T-cell (primary cell): ENCODE measurements at regions not wholly inside any gene's neighbourhood (a gene's known extent, or its start where the extent isn't known, plus 50 kb on each side); places are given as distances from the start of the nearest gene placed in this dataset.

Experiments
- ATAC-seq, 4 experiments: fragments of 200-7000 bp in 3 of 4; fragments of 150-1000 bp in 1 of 4; cut with Tn5 transposase; replicated peaks in 1 of 4; 1 replicate in 3 of 4; 2 replicates in 1 of 4; pipeline ENCODE4 v1.10.0; 2021; ENCODE audit warnings: moderate library complexity in 3 of 4, mild to moderate bottlenecking in 2 of 4, moderate number of reproducible peaks in 1 of 4
- CTCF ChIA-PET, 2 donors: fragments of 300-600 bp; sonication (Branson Sonifier 250); formaldehyde crosslinking; loops; one replicate each; lab custom pipeline; 2022; ENCODE audit warnings: antibody characterized with exemption in 2 of 2; lab: Charles Lee
- POLR2A ChIA-PET, 2 donors: fragments of 300-600 bp; sonication (Branson Sonifier 250); formaldehyde crosslinking; loops; one replicate each; lab custom pipeline; 2022; ENCODE audit warnings: antibody characterized with exemption in 2 of 2; lab: Charles Lee
- DNase-seq, 35 experiments: peaks; one replicate each; pipeline versions ENCODE4 v3.0.0 to v3.0.0-alpha.2; 2013 to 2023
- H3K27ac ChIP-seq: one replicate; pipeline ENCODE4 v1.5.1; 2013; ENCODE audit warnings: low read length
- H3K27me3 ChIP-seq, 2 experiments: replicated peaks in 1 of 2; 1 replicate in 1 of 2; 2 replicates in 1 of 2; pipeline versions ENCODE4 v1.6.1 to v1.7.0; 2013; ENCODE audit warnings: low read length in 1 of 2, mixed read lengths in 1 of 2; ENCODE audit not compliant: control insufficient read depth in 2 of 2, insufficient read depth in 2 of 2; ENCODE audit errors: extremely low read depth in 1 of 2
- H3K36me3 ChIP-seq, 2 donors: 1 replicate in 1 of 2; 2 replicates in 1 of 2; pipeline versions ENCODE4 v1.6.1 to v1.7.0; 2013; ENCODE audit warnings: low read length in 1 of 2; ENCODE audit not compliant: control insufficient read depth in 2 of 2, insufficient read depth in 1 of 2; ENCODE audit errors: extremely low read depth in 1 of 2
- H3K4me1 ChIP-seq, 2 experiments: 1 replicate in 1 of 2; 2 replicates in 1 of 2; pipeline versions ENCODE4 v1.6.1 to v1.7.0; 2013; ENCODE audit warnings: low read length in 2 of 2, mixed read lengths in 1 of 2; ENCODE audit not compliant: insufficient read depth in 2 of 2, control insufficient read depth in 1 of 2; ENCODE audit errors: extremely low read depth in 1 of 2
- H3K4me3 ChIP-seq, 2 donors: 1 replicate in 1 of 2; 2 replicates in 1 of 2; pipeline versions ENCODE4 v1.5.1 to v1.7.0; 2013; ENCODE audit warnings: mild to moderate bottlenecking in 2 of 2, low read length in 1 of 2, moderate library complexity in 1 of 2; ENCODE audit not compliant: control insufficient read depth in 1 of 2; ENCODE audit errors: extremely low read depth in 1 of 2
- H3K9me3 ChIP-seq: 2 replicates; pipeline ENCODE4 v1.7.0; 2013
- H3K27ac Mint-ChIP-seq, 2 donors: one replicate each; pipeline ENCODE4 v1.8.0; 2020 to 2021; ENCODE audit warnings: mild to moderate bottlenecking in 2 of 2, mixed read lengths in 2 of 2
- H3K27me3 Mint-ChIP-seq, 2 donors: one replicate each; pipeline ENCODE4 v1.8.0; 2021 to 2022; ENCODE audit warnings: mixed read lengths in 2 of 2
- H3K36me3 Mint-ChIP-seq: one replicate; pipeline ENCODE4 v1.8.0; 2021; ENCODE audit warnings: mixed read lengths
- H3K4me1 Mint-ChIP-seq, 3 donors: one replicate each; pipeline ENCODE4 v1.8.0; 2020 to 2022; ENCODE audit warnings: mixed read lengths in 3 of 3, mild to moderate bottlenecking in 1 of 3
- H3K4me3 Mint-ChIP-seq, 3 donors: one replicate each; pipeline ENCODE4 v1.8.0; 2020 to 2022; ENCODE audit warnings: mild to moderate bottlenecking in 3 of 3, mixed read lengths in 3 of 3, moderate library complexity in 3 of 3
- H3K9me3 Mint-ChIP-seq, 3 donors: one replicate each; pipeline ENCODE4 v1.8.0; 2020 to 2022; ENCODE audit warnings: mixed read lengths in 3 of 3
- WGBS: methylation state at CpG from one replicate; pipeline ENCODE4 v1.1.5; 2013; ENCODE audit warnings: missing lambda C conversion rate; ENCODE audit not compliant: insufficient coverage; 5-methylcytosine and 5-hydroxymethylcytosine counted together

DNA sequence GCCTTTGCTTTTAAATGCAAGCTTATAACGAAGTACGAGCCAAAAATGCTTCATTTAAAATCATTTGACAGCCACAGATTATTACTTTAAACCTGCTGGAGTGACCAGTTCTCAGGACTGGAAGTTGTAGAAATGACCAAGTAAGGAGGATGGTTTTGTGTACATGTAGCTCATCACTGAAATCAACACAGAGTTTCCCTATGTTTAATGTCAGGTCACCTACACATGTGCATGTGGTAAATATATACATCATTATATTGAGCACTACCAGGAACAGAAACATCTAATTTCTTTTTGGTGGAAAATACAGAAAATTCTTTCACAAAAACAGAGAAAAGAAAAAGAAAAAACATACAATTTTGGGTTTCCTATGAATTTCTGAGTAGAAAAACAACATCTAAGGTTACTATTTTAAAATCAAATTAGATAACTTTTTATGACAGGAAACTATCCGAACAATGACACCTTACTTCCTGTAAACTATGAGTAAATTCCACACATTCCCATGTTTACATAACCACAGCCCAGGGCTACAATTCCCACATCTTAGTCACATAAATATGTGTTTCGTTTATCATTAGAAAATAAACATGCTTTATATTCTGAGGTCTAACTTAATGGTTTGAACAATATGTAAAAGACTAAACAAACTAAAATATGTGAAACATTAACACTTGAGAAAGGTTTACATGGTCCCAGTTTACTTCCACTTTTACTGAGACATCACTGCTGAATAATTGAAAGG, 73.6 kb downstream of the ZNF281 start:
- Histone ChIP-seq H3K9me3 (no peaks in the 10 kb centered on the region), H3K27me3 (no peaks in the 10 kb centered on the region), H3K27ac (no peak overlapping the region), H3K36me3 (no peaks in the 10 kb centered on the region), H3K4me1 (peaks cover 9 to 20% of the 10 kb centered on the region in 2 experiments), H3K4me3 (no peak overlapping the region)
- H3K9me3 Mint-ChIP-seq = no peaks in the 10 kb centered on the region
- no peaks in the 10 kb centered on the region for H3K36me3 Mint-ChIP-seq
- POLR2A ChIA-PET = no interaction called here
- H3K27ac Mint-ChIP-seq = peak overlapping the region in 1 of 2 donors; percentile 68
- H3K27me3 Mint-ChIP-seq = no peaks in the 10 kb centered on the region
- H3K4me3 Mint-ChIP-seq = no peak overlapping the region
- CTCF ChIA-PET = interaction anchor here in 1 of 2 donors (0.6 kb wide), 1 partner anchor 36 kb away, joined by 3 read pairs; no protein-coding TSS in a partner anchor
- H3K4me1 Mint-ChIP-seq = peaks cover 28 to 29% (median 28%) of the 10 kb centered on the region in 3 donors
- ATAC-seq (no peak), DNase-seq (no peak)
- WGBS = no CpG with 5 or more reads among the region's 4 CpGs

GRCh38 chr1:200334661-200335256, 75.1 kb downstream of the ZNF281 start:
- no peak overlapping the region for H3K27ac Mint-ChIP-seq
- Histone ChIP-seq H3K36me3 (no peaks in the 10 kb centered on the region), H3K4me1 (peaks cover 9 to 20% of the 10 kb centered on the region in 2 experiments), H3K4me3 (no peak overlapping the region), H3K9me3 (no peaks in the 10 kb centered on the region), H3K27ac (no peak overlapping the region), H3K27me3 (no peaks in the 10 kb centered on the region)
- ChIA-PET CTCF (interaction anchor here in 1 of 2 donors (0.6 kb wide), 1 partner anchor 228 kb away, joined by 4 read pairs; no protein-coding TSS in a partner anchor), POLR2A (interaction anchor here in 1 of 2 donors (0.5 kb wide), 1 partner anchor 13 kb away, joined by 11 read pairs; no protein-coding TSS in a partner anchor)
- DNase-seq (no peak), ATAC-seq (peak in 1 of 4 experiments; percentile 29)
- no peak overlapping the region for H3K4me3 Mint-ChIP-seq
- WGBS = no CpG with 5 or more reads among the region's 2 CpGs
- H3K9me3 Mint-ChIP-seq = no peaks in the 10 kb centered on the region
- no peaks in the 10 kb centered on the region for H3K27me3 Mint-ChIP-seq
- H3K4me1 Mint-ChIP-seq = peaks cover 25 to 29% (median 28%) of the 10 kb centered on the region in 3 donors
- no peaks in the 10 kb centered on the region for H3K36me3 Mint-ChIP-seq

DNA sequence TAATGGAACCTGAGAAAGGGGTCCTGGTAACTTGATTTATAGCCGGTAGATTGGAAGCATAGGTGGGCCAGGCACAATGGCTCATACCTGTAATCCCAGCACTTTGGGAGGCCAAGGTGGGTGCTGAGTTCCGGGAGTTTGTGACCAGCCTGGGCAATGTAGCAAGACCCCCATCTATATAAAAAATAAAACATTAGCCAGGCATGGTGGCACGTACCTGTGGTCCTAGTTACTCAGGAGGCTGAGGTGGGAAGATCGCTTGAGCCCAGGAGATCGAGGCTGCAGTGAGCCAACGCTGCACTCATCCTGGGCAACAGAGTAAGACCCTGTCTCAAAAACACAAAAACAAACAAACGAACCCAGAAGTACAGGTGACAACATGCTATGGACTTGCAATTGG, 76.5 kb downstream of the ZNF281 start:
- ATAC-seq (no peak), DNase-seq (no peak)
- H3K27ac Mint-ChIP-seq = no peak overlapping the region
- Histone ChIP-seq H3K4me1 (peaks cover 9 to 15% of the 10 kb centered on the region in 2 experiments), H3K27me3 (no peaks in the 10 kb centered on the region), H3K4me3 (no peak overlapping the region), H3K9me3 (no peaks in the 10 kb centered on the region), H3K36me3 (no peaks in the 10 kb centered on the region), H3K27ac (no peak overlapping the region)
- ChIA-PET CTCF (no interaction called here), POLR2A (interaction anchor here in 1 of 2 donors (0.7 kb wide), 1 partner anchor 137 kb away, joined by 15 read pairs; no protein-coding TSS in a partner anchor)
- H3K36me3 Mint-ChIP-seq = no peaks in the 10 kb centered on the region
- WGBS = 82% methylated on average over 3 of the region's 7 CpGs
- no peaks in the 10 kb centered on the region for H3K27me3 Mint-ChIP-seq
- no peak overlapping the region for H3K4me3 Mint-ChIP-seq
- peaks cover 19 to 26% (median 25%) of the 10 kb centered on the region in 3 donors for H3K4me1 Mint-ChIP-seq
- H3K9me3 Mint-ChIP-seq = no peaks in the 10 kb centered on the region

DNA sequence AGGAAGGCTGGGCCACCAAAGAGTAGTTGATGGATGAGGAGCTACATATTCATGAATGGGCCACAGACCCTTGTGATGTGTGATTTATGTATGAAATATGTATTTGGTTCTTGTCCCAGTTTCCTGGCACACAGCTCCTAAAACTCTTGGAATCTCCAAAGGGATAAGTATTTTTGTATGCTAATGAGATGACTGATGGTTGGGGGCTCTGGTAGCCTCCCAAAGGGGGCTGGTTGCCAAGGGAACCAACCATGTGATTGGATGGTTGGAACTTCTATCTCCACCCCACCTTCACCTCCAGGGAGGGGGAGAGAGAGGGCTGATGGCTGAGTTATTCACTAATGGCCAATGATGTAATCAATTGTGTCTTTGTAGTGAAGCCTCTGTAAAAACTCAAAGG, 77.1 kb downstream of the ZNF281 start:
- no peak overlapping the region for H3K4me3 Mint-ChIP-seq
- ATAC-seq (no peak), DNase-seq (no peak)
- H3K4me1 Mint-ChIP-seq = peaks cover 12 to 19% (median 19%) of the 10 kb centered on the region in 3 donors
- Histone ChIP-seq H3K9me3 (no peaks in the 10 kb centered on the region), H3K36me3 (no peaks in the 10 kb centered on the region), H3K27me3 (no peaks in the 10 kb centered on the region), H3K27ac (no peak overlapping the region), H3K4me3 (no peak overlapping the region), H3K4me1 (peaks cover 4 to 9% of the 10 kb centered on the region in 2 experiments)
- POLR2A ChIA-PET = interaction anchor here in 1 of 2 donors (0.7 kb wide), 1 partner anchor 138 kb away, joined by 15 read pairs; no protein-coding TSS in a partner anchor
- CTCF ChIA-PET = no interaction called here
- no peaks in the 10 kb centered on the region for H3K9me3 Mint-ChIP-seq
- no peaks in the 10 kb centered on the region for H3K36me3 Mint-ChIP-seq
- H3K27me3 Mint-ChIP-seq = peaks cover 3 to 5% of the 10 kb centered on the region in 2 donors
- no peak overlapping the region for H3K27ac Mint-ChIP-seq

DNA sequence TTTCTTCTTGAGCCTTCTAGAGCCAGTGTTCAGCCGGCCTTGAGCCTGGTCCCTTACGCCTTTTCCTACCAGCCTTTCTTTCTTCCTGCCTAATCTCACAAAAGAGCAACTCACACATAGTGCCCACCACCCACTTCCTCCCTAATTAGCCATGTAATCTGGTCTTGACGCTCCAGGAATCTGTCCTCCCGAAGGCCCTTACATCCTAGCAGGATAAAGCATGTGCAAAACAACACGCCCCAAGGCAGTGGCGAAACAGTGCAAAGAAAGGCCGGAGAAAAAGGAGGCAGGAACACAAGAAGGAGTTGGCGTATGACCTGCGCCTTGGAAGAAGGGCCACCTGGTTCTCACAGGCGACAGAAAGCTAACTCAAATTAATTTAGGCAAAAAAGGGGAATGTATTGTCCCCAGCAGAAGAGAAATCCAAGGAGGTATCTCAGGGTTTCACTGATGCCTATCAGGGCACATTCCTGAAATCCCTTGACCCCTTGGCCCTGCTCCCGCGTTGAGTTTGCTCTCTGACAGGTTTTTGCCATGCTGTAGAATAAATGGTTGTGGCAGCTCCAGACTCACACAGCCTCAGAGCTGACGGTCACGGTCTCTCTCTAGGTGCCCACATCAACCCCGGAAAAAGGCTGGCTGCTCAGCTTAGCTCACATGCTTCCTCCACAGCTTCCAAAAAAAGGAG, 79.0 kb downstream of the ZNF281 start:
- ATAC-seq (no peak), DNase-seq (no peak)
- ChIA-PET CTCF (no interaction called here), POLR2A (interaction anchor here in 1 of 2 donors (0.6 kb wide), 1 partner anchor 252 kb away, joined by 6 read pairs; no protein-coding TSS in a partner anchor)
- Mint-ChIP-seq H3K27me3 (peaks cover 8 to 10% of the 10 kb centered on the region in 2 donors), H3K36me3 (no peaks in the 10 kb centered on the region), H3K9me3 (no peaks in the 10 kb centered on the region), H3K4me3 (no peak overlapping the region), H3K4me1 (peaks cover 0 to 4% (median 2%) of the 10 kb centered on the region in 3 donors), H3K27ac (no peak overlapping the region)
- Histone ChIP-seq H3K4me1 (no peaks in the 10 kb centered on the region), H3K27ac (no peak overlapping the region), H3K36me3 (no peaks in the 10 kb centered on the region), H3K27me3 (peaks cover 0 to 3% of the 10 kb centered on the region in 2 experiments), H3K4me3 (no peak overlapping the region), H3K9me3 (no peaks in the 10 kb centered on the region)
- WGBS = 94% methylated on average over 8 of the region's 15 CpGs

DNA sequence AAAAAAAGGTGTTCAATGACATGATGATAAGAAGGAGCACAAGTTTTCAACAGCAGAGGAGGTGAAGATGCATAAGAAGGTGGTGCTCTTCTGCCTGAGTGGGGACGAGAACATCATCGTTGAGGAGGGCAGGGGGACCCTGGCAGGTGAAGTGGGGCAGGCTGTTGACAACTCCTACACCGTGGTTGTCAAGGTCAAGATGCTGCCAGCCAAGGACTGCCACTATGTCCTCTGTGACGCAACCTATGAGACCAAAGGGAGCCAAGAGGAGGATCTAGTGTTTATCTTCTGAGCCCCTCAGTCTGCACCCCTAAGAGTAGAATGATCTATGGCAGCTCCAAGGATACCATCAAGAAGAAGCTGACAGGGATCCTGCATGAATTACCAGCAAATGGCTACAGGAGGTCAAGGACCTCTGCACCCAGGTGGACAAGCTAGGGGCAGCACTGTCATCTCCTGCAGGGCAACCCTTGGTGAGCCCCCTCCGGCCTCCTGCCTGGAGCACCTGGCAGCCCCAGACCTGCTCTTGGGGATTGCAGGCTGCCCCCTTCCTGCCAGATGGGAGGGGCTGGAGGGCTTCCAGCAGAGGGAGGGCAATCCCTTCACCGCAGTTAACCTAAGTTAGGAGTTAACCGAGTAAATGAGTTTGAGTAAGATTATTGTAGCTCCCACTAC, 80.5 kb downstream of the ZNF281 start:
- H3K9me3 Mint-ChIP-seq = no peaks in the 10 kb centered on the region
- no peak overlapping the region for H3K27ac Mint-ChIP-seq
- H3K4me3 Mint-ChIP-seq = no peak overlapping the region
- Histone ChIP-seq H3K4me3 (no peak overlapping the region), H3K4me1 (no peaks in the 10 kb centered on the region), H3K9me3 (no peaks in the 10 kb centered on the region), H3K27me3 (peaks cover 0 to 3% of the 10 kb centered on the region in 2 experiments), H3K36me3 (no peaks in the 10 kb centered on the region), H3K27ac (no peak overlapping the region)
- 83% methylated on average over 3 of the region's 7 CpGs for whole genome bisulfite sequencing
- H3K27me3 Mint-ChIP-seq = peaks cover 8 to 10% of the 10 kb centered on the region in 2 donors
- no peaks in the 10 kb centered on the region for H3K4me1 Mint-ChIP-seq
- ChIA-PET CTCF (no interaction called here), POLR2A (no interaction called here)
- H3K36me3 Mint-ChIP-seq = no peaks in the 10 kb centered on the region
- no peak for ATAC-seq
- DNase-seq = no peak
